ENCODE measurements at regions not wholly inside any gene's neighbourhood (a gene's known extent, or its start where the extent isn't known, plus 50 kb on each side); places are given as distances from the start of the nearest gene placed in this dataset.

DNA sequence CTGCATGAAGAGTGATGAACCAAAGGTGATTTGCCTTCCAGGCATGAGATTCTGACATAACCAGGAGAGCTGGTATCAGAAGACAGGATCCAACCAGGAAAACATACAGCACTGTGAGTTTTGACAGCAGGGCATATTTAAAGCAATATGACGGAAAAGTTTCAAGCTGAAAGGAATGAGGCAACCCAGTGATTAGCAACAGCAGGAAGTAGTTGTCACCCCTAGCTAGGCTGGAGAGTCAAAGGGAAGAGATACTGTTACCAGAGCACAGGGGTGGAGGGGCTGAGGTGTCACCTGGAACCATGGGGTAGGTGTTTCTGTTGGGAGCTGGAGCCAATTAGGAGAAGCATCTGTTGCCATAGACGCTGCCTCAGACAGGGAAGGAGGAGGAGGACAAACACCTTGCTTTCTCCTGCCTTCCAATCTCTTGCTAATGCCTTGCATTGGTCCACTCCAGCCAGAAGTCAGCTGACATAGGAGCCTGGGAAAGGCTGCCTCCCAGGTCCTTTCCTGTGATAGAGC, 125.4 kb upstream of the SORCS3 start:
- TF ChIP-seq, protein P1, sequence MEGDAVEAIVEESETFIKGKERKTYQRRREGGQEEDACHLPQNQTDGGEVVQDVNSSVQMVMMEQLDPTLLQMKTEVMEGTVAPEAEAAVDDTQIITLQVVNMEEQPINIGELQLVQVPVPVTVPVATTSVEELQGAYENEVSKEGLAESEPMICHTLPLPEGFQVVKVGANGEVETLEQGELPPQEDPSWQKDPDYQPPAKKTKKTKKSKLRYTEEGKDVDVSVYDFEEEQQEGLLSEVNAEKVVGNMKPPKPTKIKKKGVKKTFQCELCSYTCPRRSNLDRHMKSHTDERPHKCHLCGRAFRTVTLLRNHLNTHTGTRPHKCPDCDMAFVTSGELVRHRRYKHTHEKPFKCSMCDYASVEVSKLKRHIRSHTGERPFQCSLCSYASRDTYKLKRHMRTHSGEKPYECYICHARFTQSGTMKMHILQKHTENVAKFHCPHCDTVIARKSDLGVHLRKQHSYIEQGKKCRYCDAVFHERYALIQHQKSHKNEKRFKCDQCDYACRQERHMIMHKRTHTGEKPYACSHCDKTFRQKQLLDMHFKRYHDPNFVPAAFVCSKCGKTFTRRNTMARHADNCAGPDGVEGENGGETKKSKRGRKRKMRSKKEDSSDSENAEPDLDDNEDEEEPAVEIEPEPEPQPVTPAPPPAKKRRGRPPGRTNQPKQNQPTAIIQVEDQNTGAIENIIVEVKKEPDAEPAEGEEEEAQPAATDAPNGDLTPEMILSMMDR (IDR thresholded peaks at IDR 0.05) = no peak
- TF ChIP-seq POLR2A (IDR thresholded peaks at IDR 0.05) (no peak), POLR2AphosphoS5 (IDR thresholded peaks at IDR 0.05) (no peak), EP300 (IDR thresholded peaks at IDR 0.05) (no peak)
